Chondrocyte (in vitro differentiated cells): ENCODE measurements at regions not wholly inside any gene's neighbourhood (a gene's known extent, or its start where the extent isn't known, plus 50 kb on each side); places are given as distances from the start of the nearest gene placed in this dataset.
"Not testable (repeated sequence)": the region's sequence is repeated elsewhere in the genome, so short reads cannot be mapped to it uniquely, and the experiment has no call there.

Experiments used
- DNase-seq: peaks from one replicate; pipeline ENCODE4 v3.0.0; 2021; ENCODE audit warnings: mixed read lengths, low spot score
- H3K27ac Mint-ChIP-seq: one replicate; pipeline ENCODE4 v1.8.0; 2021; ENCODE audit warnings: mild to moderate bottlenecking, moderate library complexity, mixed read lengths; ENCODE audit not compliant: unreplicated experiment
- H3K27me3 Mint-ChIP-seq: 2 replicates; pipeline ENCODE4 v1.8.0; 2021; ENCODE audit warnings: low read depth, mixed read lengths
- H3K36me3 Mint-ChIP-seq: 2 replicates; pipeline ENCODE4 v1.8.0; 2021; ENCODE audit warnings: low read depth, mixed read lengths
- H3K4me1 Mint-ChIP-seq: 2 replicates; pipeline ENCODE4 v1.8.0; 2021; ENCODE audit warnings: low read depth, mild to moderate bottlenecking, mixed read lengths
- H3K4me3 Mint-ChIP-seq: one replicate; pipeline ENCODE4 v1.8.0; 2021; ENCODE audit warnings: mild to moderate bottlenecking, moderate library complexity, mixed read lengths; ENCODE audit not compliant: unreplicated experiment
- H3K9me3 Mint-ChIP-seq: 2 replicates; pipeline ENCODE4 v1.8.0; 2021; ENCODE audit warnings: low read depth, mixed read lengths
- CTCF ChIP-seq: fragments of 200-600 bp; sonication (generic); IDR thresholded peaks from 2 replicates; pipeline ENCODE4 v1.5.0; 2021; ENCODE audit warnings: antibody characterized with exemption, mild to moderate bottlenecking, moderate library complexity

- Mint-ChIP-seq H3K27me3 (no peaks in the 10 kb centered on the region), H3K4me3 (no peak overlapping the region), H3K9me3 (no peaks in the 10 kb centered on the region), H3K4me1 (no peaks in the 10 kb centered on the region), H3K36me3 (no peaks in the 10 kb centered on the region), H3K27ac (no peak overlapping the region)
- TF ChIP-seq CTCF = no peak
- no peak for DNase-seq
These were observed 259.5 kb upstream of the CYRIA start for GRCh38 chr2:16925145-16925544.

- not testable (repeated sequence) for H3K27ac Mint-ChIP-seq, H3K36me3 Mint-ChIP-seq, H3K27me3 Mint-ChIP-seq, H3K4me3 Mint-ChIP-seq, H3K9me3 Mint-ChIP-seq, DNase-seq, H3K4me1 Mint-ChIP-seq
These were observed 249.7 kb upstream of the CYRIA start for GRCh38 chr2:16915341-16915755.

- no peak for TF ChIP-seq CTCF
- H3K36me3 Mint-ChIP-seq = no peaks in the 10 kb centered on the region
- no peak overlapping the region for H3K27ac Mint-ChIP-seq
- no peaks in the 10 kb centered on the region for H3K27me3 Mint-ChIP-seq
- no peaks in the 10 kb centered on the region for H3K4me1 Mint-ChIP-seq
- H3K9me3 Mint-ChIP-seq = no peaks in the 10 kb centered on the region
- H3K4me3 Mint-ChIP-seq = no peak overlapping the region
- no peak for DNase-seq
These were observed 246.1 kb upstream of the CYRIA start for GRCh38 chr2:16911746-16912145.

GRCh38 chr2:16908656-16909055 is 243.0 kb upstream of the CYRIA start:
- no peak for DNase-seq
- TF ChIP-seq CTCF = no peak
- no peak overlapping the region for H3K27ac Mint-ChIP-seq
- H3K36me3 Mint-ChIP-seq = no peaks in the 10 kb centered on the region
- no peak overlapping the region for H3K4me3 Mint-ChIP-seq
- no peaks in the 10 kb centered on the region for H3K4me1 Mint-ChIP-seq
- H3K27me3 Mint-ChIP-seq = no peaks in the 10 kb centered on the region
- peaks cover 7% of the 10 kb centered on the region for H3K9me3 Mint-ChIP-seq

GRCh38 chr2:16907645-16908282 is 242.1 kb upstream of the CYRIA start:
- Mint-ChIP-seq H3K9me3 (peaks cover 7% of the 10 kb centered on the region), H3K36me3 (no peaks in the 10 kb centered on the region), H3K27me3 (no peaks in the 10 kb centered on the region), H3K27ac (no peak overlapping the region), H3K4me1 (no peaks in the 10 kb centered on the region), H3K4me3 (no peak overlapping the region)
- no peak for DNase-seq
- no peak for TF ChIP-seq CTCF

- not testable (repeated sequence) for H3K4me1 Mint-ChIP-seq, H3K36me3 Mint-ChIP-seq, H3K27me3 Mint-ChIP-seq, H3K27ac Mint-ChIP-seq, H3K9me3 Mint-ChIP-seq, DNase-seq, H3K4me3 Mint-ChIP-seq
These were observed 239.7 kb upstream of the CYRIA start for GRCh38 chr2:16905325-16905724.
